GM06990 (cell line): ENCODE measurements at regions not wholly inside any gene's neighbourhood (a gene's known extent, or its start where the extent isn't known, plus 50 kb on each side); places are given as distances from the start of the nearest gene placed in this dataset.

Experiments
- DNase-seq: peaks from one replicate; pipeline ENCODE4 v3.0.0-alpha.2; 2011; ENCODE audit not compliant: insufficient read length; ENCODE audit errors: extremely low read depth
- H3K27me3 ChIP-seq: replicated peaks from 2 replicates; pipeline ENCODE4 v1.6.0; 2011; ENCODE audit warnings: low read length; ENCODE audit not compliant: control insufficient read depth, insufficient read depth
- H3K36me3 ChIP-seq: 2 replicates; pipeline ENCODE4 v1.5.1; 2011; ENCODE audit warnings: low read length; ENCODE audit not compliant: control insufficient read depth, insufficient read depth
- H3K4me3 ChIP-seq: replicated peaks from 2 replicates; pipeline ENCODE4 v1.5.1; 2011; ENCODE audit warnings: low read depth, mild to moderate bottlenecking, control low read depth, low read length
- TF ChIP-seq, protein P1 (sequence below): IDR thresholded peaks from 2 replicates; pipeline ENCODE4 v1.5.1; 2011; ENCODE audit warnings: low read length, control low read depth, mild to moderate bottlenecking, inconsistent platforms; ENCODE audit not compliant: insufficient read depth, poor library complexity, severe bottlenecking

GRCh38 chr2:75424936-75425619 is 135.7 kb downstream of the EVA1A start:
- H3K27me3 ChIP-seq: no peaks in the 10 kb centered on the region
- H3K36me3 ChIP-seq: no peaks in the 10 kb centered on the region
- H3K4me3 ChIP-seq: no peak overlapping the region
- DNase-seq: no peak
- TF ChIP-seq, protein P1, sequence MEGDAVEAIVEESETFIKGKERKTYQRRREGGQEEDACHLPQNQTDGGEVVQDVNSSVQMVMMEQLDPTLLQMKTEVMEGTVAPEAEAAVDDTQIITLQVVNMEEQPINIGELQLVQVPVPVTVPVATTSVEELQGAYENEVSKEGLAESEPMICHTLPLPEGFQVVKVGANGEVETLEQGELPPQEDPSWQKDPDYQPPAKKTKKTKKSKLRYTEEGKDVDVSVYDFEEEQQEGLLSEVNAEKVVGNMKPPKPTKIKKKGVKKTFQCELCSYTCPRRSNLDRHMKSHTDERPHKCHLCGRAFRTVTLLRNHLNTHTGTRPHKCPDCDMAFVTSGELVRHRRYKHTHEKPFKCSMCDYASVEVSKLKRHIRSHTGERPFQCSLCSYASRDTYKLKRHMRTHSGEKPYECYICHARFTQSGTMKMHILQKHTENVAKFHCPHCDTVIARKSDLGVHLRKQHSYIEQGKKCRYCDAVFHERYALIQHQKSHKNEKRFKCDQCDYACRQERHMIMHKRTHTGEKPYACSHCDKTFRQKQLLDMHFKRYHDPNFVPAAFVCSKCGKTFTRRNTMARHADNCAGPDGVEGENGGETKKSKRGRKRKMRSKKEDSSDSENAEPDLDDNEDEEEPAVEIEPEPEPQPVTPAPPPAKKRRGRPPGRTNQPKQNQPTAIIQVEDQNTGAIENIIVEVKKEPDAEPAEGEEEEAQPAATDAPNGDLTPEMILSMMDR: no peak

DNA sequence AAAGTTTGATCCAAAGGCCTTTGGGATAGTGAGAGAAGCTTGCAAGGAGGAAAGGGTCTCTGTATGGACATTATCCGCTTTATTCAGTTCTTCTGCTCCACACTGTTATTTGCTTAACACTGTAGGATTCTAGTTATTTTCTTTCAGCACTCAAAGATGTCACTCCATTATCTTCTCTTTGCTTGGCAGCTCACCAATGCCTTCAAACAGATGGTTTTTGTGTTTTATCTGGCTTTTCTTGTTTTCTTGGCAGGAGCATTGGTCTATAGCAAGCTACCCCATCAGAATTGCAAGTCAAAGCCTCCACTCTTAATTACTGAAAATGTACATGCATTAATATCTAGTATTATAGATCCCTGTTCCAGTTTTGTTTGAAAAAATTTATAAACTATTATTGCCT is 138.8 kb downstream of the EVA1A start:
- Histone ChIP-seq H3K36me3 (no peaks in the 10 kb centered on the region), H3K27me3 (no peaks in the 10 kb centered on the region), H3K4me3 (no peak overlapping the region)
- no peak for DNase-seq
- TF ChIP-seq, protein P1: no peak

DNA sequence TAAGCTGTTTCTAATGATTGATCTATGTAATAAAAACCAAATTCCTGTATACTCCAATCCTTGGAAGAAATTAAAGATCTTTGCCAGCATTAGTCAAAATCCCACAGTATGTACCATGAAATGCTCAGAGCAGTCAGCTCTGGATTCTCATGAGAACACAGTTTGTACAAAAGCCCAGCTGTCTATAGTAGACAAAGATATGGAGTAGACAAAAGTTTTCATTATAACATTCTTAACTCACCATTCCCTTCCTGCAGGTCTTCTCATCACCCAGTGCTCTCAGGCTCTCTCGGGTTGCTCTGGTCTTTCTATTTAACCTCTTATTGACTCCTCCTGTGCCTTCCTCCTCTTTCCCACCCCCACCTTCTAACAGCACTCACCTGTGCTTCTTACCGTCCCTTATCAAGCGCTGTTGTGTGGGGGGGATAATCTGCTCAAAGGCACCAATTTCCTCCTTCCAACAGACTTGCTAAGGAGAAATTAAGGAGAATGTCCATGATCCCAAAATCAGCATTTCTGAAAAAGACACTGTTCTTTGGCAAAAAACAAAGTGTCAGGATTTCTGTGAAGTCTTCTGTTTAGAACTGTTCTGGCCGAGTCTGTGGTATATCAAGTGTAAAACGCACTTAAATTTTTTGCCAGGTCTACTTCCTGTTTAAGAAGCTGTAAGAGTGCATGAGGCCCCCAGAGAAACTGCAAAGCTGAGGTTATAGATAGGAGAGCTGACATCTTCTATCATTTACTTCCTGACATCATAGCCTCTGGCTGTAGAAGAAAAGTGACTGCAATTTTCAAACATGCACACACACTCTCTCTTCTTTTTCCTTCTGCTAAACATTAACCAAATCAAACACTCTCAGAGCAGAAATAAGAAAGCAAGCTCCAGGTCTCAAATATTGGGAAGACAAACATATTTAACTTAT is 144.1 kb downstream of the EVA1A start:
- Histone ChIP-seq H3K4me3 (peak overlapping the region; percentile 56), H3K36me3 (no peaks in the 10 kb centered on the region), H3K27me3 (no peaks in the 10 kb centered on the region)
- peak; percentile 39 for DNase-seq
- TF ChIP-seq, protein P1: no peak

GRCh38 chr2:75415731-75416130 is 145.0 kb downstream of the EVA1A start:
- TF ChIP-seq, protein P1: no peak
- Histone ChIP-seq H3K36me3 (no peaks in the 10 kb centered on the region), H3K4me3 (peak overlapping the region; percentile 56), H3K27me3 (no peaks in the 10 kb centered on the region)
- no peak for DNase-seq

DNA sequence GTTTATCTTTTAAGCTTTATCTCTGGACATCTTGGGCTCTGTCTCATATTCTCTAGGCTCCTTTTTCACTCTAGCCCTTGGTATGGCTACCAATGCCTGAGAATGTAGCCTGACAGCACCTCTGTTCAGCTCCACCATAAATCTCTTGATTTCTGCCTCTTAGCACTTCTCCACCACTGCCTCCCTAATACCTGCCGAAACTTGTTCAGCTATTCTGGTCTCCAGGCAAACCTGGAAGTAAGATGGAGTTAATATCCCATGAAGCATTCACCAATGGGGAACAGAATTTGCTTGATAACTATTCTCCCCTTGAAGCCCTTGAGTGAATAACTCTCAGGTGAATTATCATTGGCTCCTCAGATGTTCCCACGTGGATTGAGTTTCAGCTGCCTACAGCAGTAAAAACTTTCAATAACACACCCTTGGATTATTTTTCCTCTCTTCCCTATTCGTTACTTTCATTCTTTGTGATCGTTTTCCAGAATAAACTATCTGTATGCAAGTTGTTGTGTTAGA is 145.6 kb downstream of the EVA1A start:
- Histone ChIP-seq H3K27me3 (no peaks in the 10 kb centered on the region), H3K4me3 (no peak overlapping the region), H3K36me3 (no peaks in the 10 kb centered on the region)
- TF ChIP-seq, protein P1: no peak
- DNase-seq: no peak
